Retinal pigment epithelial cell (primary cell): ENCODE measurements at regions not wholly inside any gene's neighbourhood (a gene's known extent, or its start where the extent isn't known, plus 50 kb on each side); places are given as distances from the start of the nearest gene placed in this dataset.
"Not testable (repeated sequence)": the region's sequence is repeated elsewhere in the genome, so short reads cannot be mapped to it uniquely, and the experiment has no call there.

Experiments
- DNase-seq: peaks from one replicate; pipeline ENCODE4 v3.0.0-alpha.2; 2010; ENCODE audit warnings: low read depth
- H3K4me3 ChIP-seq: 2 replicates; pipeline ENCODE4 v1.5.1; 2011; ENCODE audit warnings: mild to moderate bottlenecking, low read length, control low read depth, moderate library complexity
- TF ChIP-seq, protein P1 (sequence below): conservative IDR thresholded peaks from 2 replicates; pipeline ENCODE4 v1.5.1; 2011; ENCODE audit warnings: low read depth, low read length, control low read depth, inconsistent platforms

DNA sequence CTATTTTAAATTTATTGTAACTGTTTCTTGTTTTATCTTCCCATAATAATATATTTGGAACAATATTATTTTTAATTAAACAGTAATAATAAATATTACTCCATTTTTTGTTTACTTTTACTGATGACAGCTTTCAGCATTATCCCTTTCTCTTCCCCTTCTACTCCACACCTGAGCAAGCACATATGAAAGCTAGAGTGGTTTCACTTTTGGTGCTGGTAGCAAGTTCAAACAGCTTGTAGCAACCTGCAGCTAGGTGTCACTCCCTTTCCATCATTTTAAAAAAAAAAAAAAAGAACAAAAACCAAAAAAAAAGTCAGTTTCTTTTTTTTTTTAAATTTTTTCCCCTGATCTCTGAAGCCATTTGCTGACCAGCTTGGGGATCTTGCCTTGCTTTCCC lies 801.8 kb downstream of the CCDC85A start:
- no peak for DNase-seq
- TF ChIP-seq, protein P1, sequence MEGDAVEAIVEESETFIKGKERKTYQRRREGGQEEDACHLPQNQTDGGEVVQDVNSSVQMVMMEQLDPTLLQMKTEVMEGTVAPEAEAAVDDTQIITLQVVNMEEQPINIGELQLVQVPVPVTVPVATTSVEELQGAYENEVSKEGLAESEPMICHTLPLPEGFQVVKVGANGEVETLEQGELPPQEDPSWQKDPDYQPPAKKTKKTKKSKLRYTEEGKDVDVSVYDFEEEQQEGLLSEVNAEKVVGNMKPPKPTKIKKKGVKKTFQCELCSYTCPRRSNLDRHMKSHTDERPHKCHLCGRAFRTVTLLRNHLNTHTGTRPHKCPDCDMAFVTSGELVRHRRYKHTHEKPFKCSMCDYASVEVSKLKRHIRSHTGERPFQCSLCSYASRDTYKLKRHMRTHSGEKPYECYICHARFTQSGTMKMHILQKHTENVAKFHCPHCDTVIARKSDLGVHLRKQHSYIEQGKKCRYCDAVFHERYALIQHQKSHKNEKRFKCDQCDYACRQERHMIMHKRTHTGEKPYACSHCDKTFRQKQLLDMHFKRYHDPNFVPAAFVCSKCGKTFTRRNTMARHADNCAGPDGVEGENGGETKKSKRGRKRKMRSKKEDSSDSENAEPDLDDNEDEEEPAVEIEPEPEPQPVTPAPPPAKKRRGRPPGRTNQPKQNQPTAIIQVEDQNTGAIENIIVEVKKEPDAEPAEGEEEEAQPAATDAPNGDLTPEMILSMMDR: no peak
- no peak overlapping the region for H3K4me3 ChIP-seq

DNA sequence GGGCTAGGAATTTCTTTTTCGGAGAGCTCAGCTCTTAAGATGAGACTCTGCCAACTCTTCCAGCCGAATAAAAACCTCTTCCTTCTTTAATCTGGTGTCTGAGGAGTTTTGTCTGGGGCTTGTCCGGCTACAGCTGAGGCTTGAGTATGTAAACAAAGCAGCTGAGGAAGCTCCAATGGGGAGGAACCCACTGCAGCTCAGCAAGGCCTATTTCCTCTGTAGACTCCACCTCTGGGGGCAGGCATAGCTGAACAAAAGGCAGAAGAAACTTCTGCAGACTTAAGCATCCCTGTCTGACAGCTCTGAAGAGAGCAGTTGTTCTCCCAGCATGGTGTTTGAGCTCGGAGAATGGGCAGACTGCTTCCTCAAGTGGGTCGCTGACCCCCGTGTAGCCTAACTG lies 838.7 kb downstream of the CCDC85A start:
- no peak overlapping the region for H3K4me3 ChIP-seq
- TF ChIP-seq, protein P1: no peak
- no peak for DNase-seq

DNA sequence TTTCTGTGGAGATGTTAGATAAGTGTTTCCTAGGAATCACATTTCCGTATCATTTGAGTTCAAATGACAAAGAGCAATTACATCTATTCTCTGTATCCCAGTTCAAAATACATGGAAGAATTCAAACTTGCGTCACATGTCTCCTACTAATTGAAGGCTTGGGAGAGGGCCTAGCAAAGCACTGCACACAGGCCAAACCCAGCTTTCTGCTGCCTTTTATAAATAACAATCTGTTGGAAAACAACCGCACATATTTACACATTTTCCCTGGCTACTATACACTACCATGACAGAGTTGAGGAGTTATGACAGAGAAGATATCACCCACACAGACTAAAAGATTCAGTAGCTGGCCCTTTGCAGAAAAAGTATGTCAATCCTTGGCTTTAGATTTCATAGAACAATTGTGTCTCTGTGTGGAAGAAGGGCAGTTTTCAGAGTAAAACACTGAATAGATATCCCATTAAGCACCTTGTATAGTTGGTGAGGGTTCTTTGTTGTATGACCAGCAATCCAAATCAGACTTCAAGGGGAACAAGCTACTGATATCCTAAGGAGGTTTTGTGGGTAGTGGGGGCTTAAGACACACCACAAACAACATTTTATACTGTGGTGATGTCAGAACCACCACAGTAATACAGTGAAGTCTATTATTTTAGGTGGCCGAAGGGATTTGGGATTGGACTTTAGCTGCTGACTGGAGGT lies 861.3 kb downstream of the CCDC85A start:
- no peak for DNase-seq
- TF ChIP-seq, protein P1: no peak
- H3K4me3 ChIP-seq: no peak overlapping the region

DNA sequence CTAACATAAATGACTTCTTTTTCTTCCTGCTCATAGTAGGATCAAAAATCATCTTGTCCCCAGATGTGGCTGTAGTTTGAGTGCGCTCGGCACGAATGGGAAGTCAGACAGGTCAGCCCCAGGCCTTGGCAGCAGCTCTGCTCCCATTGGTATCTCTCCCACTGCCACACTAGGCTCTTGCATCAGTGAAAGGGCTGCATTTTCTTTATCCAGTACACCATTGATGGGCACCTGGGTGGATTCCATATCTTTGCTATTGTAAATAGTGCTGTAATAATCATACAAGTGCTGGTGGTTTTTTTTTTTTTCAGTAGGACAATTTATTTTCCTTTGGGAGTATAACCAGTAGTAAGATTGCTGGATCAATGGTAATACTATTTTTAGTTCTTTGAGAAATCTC lies 865.5 kb downstream of the CCDC85A start:
- H3K4me3 ChIP-seq: no peak overlapping the region
- DNase-seq: no peak
- TF ChIP-seq, protein P1: no peak

DNA sequence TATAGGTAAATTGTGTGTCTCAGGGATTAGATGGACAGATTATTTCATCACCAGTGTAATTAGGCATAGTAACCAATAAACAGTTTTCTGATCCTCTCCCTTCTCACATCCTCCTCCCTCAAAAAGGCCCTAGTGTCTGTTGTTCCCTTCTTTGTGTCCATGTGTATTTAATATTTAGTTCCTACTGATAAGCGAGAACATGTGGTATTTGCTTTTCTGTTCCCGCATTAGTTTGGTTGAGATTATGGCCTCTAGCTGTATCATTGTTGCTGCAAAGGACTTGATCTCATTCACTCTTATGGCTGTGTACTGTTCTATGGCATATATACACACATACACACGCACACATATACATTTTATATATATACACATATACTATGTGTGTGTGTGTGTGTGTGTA lies 866.2 kb downstream of the CCDC85A start:
- TF ChIP-seq, protein P1: no peak
- H3K4me3 ChIP-seq: no peak overlapping the region
- DNase-seq: no peak

DNA sequence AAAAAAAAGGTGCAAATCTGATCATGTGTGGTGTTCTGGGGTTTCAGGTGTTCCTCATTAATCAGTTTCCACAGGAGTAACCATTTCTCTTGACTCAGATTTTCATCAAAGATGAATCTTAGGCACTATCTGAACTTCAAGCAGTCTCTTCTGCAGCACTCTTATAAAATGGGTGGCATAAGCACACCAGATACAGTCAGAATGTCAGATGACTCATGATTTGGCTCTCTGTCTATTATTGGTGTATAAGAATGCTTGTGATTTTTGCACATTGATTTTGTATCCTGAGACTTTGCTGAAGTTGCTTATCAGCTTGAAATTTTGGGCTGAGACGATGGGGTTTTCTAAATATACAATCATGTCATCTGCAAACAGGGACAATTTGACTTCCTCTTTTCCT lies 882.5 kb downstream of the CCDC85A start:
- H3K4me3 ChIP-seq, DNase-seq: not testable (repeated sequence)

DNA sequence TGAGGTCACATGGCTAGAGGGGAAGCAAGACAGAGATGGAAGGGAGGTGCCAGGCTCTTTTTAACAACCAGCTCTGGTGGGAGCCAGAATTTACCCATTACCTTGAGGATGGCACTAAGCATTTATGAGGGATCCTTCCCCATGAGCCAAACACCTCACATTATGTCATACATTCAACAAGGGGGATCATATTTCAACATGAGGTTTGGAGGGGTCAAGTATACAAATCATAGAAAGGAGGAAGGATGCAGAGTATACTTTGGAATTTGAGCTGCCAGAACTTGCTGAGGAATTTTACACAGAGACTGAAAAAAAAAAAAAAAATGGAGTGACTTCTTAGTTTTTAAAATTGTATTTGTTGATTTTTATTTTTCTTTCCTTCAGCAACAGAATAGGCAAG lies 891.4 kb downstream of the CCDC85A start:
- TF ChIP-seq, protein P1: no peak
- DNase-seq: no peak
- no peak overlapping the region for H3K4me3 ChIP-seq

DNA sequence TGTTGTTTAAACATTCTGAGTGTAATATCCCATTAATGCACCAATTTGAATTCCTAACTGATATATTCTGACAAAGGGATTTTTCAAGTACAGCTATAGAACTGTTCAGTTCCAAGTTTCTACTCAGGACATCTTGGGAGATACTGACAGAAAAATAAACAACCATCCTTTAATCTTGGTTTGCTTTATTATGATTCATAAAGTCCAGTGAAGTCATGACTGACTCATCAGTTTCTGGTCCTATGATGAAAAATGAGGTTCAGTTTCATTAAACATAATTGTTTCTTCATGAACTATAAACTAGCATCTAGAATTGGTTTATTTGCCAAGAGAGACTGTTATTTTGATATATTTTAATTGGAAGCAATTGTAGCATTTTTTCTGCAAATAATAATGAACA lies 896.2 kb downstream of the CCDC85A start:
- no peak overlapping the region for H3K4me3 ChIP-seq
- no peak for DNase-seq
- TF ChIP-seq, protein P1: no peak
